Left lung (tissue), 4 donors: ENCODE measurements at regions not wholly inside any gene's neighbourhood (a gene's known extent, or its start where the extent isn't known, plus 50 kb on each side); places are given as distances from the start of the nearest gene placed in this dataset.

Experiments used
- ATAC-seq: fragments of 200-7000 bp; cut with Tn5 transposase; one replicate; pipeline ENCODE4 v1.9.1; 2020; ENCODE audit warnings: moderate library complexity
- DNase-seq, 4 donors: peaks; one replicate each; pipeline ENCODE4 v3.0.0-alpha.2; 2013 to 2020
- H3K27ac ChIP-seq, 2 donors: fragments of 200-600 bp; sonication (generic) in 1 of 2; one replicate each; pipeline versions ENCODE4 v1.5.0 to v1.8.0; 2020 to 2021
- H3K27me3 ChIP-seq, 2 donors: fragments of 200-600 bp; sonication (generic) in 1 of 2; one replicate each; pipeline versions ENCODE4 v1.5.0 to v1.8.0; 2020 to 2021
- H3K36me3 ChIP-seq, 2 donors: fragments of 200-600 bp; sonication (generic) in 1 of 2; one replicate each; pipeline versions ENCODE4 v1.5.0 to v1.8.0; 2020 to 2021
- H3K4me1 ChIP-seq, 2 donors: fragments of 200-600 bp; one replicate each; pipeline ENCODE4 v1.8.0; 2021
- H3K4me3 ChIP-seq, 2 donors: fragments of 200-600 bp; sonication (generic) in 1 of 2; one replicate each; pipeline versions ENCODE4 v1.5.0 to v1.8.0; 2020 to 2021; ENCODE audit warnings: mild to moderate bottlenecking in 1 of 2
- H3K9me3 ChIP-seq, 2 donors: fragments of 200-600 bp; sonication (generic) in 1 of 2; one replicate each; pipeline versions ENCODE4 v1.5.0 to v1.8.0; 2020 to 2021
- CTCF ChIP-seq, 2 donors: fragments of 200-600 bp; sonication (generic) in 1 of 2; IDR thresholded peaks; one replicate each; pipeline versions ENCODE4 v1.5.0 to v1.8.0; 2021; ENCODE audit warnings: antibody characterized with exemption in 2 of 2
- intact Hi-C, 2 donors: fragments of 100-400 bp; cut with DNase I; formaldehyde crosslinking; loops; one replicate each; pipeline versions ENCODE4 v1.11.2 to v1.14.2; 2022
- donor health status: DM: no; HTN: yes; CAD: no.
- donor health status: DM: no; HTN: no; CAD: no.

- no peak for TF ChIP-seq CTCF (IDR thresholded peaks at IDR 0.05)
- no peak overlapping the region for H3K27ac ChIP-seq
- H3K4me1 ChIP-seq = peaks cover 0 to 6% of the 10 kb centered on the region in 2 donors
- no peaks in the 10 kb centered on the region for H3K36me3 ChIP-seq
- intact Hi-C loops = no loop called here
- DNase-seq (peak in 1 of 4 donors; percentile 47), ATAC-seq (no peak)
- no peaks in the 10 kb centered on the region for H3K27me3 ChIP-seq
- no peak overlapping the region for H3K4me3 ChIP-seq
- H3K9me3 ChIP-seq = no peaks in the 10 kb centered on the region
Observed at GRCh38 chr2:66853585-66853984, 418.7 kb downstream of the MEIS1 start.

- H3K9me3 ChIP-seq = no peaks in the 10 kb centered on the region
- intact Hi-C loops = no loop called here
- H3K4me3 ChIP-seq = no peak overlapping the region
- peak overlapping the region in 1 of 2 donors; percentile 21 for H3K27ac ChIP-seq
- H3K27me3 ChIP-seq = no peaks in the 10 kb centered on the region
- ATAC-seq (no peak), DNase-seq (no peak)
- no peak for TF ChIP-seq CTCF (IDR thresholded peaks at IDR 0.05)
- no peaks in the 10 kb centered on the region for H3K36me3 ChIP-seq
- peaks cover 0 to 6% of the 10 kb centered on the region in 2 donors for H3K4me1 ChIP-seq
Observed at GRCh38 chr2:66854298-66854697, 419.4 kb downstream of the MEIS1 start.

- no peaks in the 10 kb centered on the region for H3K36me3 ChIP-seq
- H3K27ac ChIP-seq = peak overlapping the region; percentile 43 to 51
- H3K9me3 ChIP-seq = no peaks in the 10 kb centered on the region
- TF ChIP-seq CTCF (IDR thresholded peaks at IDR 0.05) = no peak
- H3K4me1 ChIP-seq = no peaks in the 10 kb centered on the region
- no peak overlapping the region for H3K4me3 ChIP-seq
- peak in 1 of 4 donors; percentile 37 for DNase-seq
- H3K27me3 ChIP-seq = no peaks in the 10 kb centered on the region
- ATAC-seq = peak; percentile 31
- intact Hi-C loops = no loop called here
Observed at GRCh38 chr2:66862885-66863650, 428.1 kb downstream of the MEIS1 start.

GRCh38 chr2:66865161-66865560 lies 430.2 kb downstream of the MEIS1 start:
- no peaks in the 10 kb centered on the region for H3K36me3 ChIP-seq
- DNase-seq = no peak
- H3K9me3 ChIP-seq = no peaks in the 10 kb centered on the region
- no peak for ATAC-seq
- H3K27ac ChIP-seq = no peak overlapping the region
- TF ChIP-seq CTCF (IDR thresholded peaks at IDR 0.05) = no peak
- intact Hi-C loops = no loop called here
- no peak overlapping the region for H3K4me3 ChIP-seq
- no peaks in the 10 kb centered on the region for H3K4me1 ChIP-seq
- no peaks in the 10 kb centered on the region for H3K27me3 ChIP-seq

- Histone ChIP-seq H3K36me3 (no peaks in the 10 kb centered on the region), H3K27ac (peak overlapping the region in 1 of 2 donors; percentile 26), H3K27me3 (no peaks in the 10 kb centered on the region), H3K4me1 (no peaks in the 10 kb centered on the region), H3K9me3 (no peaks in the 10 kb centered on the region), H3K4me3 (no peak overlapping the region)
- intact Hi-C loops = no loop called here
- DNase-seq = peak in 1 of 4 donors; percentile 47
- ATAC-seq = no peak
- no peak for TF ChIP-seq CTCF (IDR thresholded peaks at IDR 0.05)
Observed at GRCh38 chr2:66866331-66867062, 431.6 kb downstream of the MEIS1 start.
